Panc1 (cell line): ENCODE measurements at regions not wholly inside any gene's neighbourhood (a gene's known extent, or its start where the extent isn't known, plus 50 kb on each side); places are given as distances from the start of the nearest gene placed in this dataset.

Experiments used
- ATAC-seq: fragments of 200-7000 bp; cut with Tn5 transposase; 2 replicates; pipeline ENCODE4 v1.9.1; 2020; ENCODE audit warnings: mild to moderate bottlenecking, moderate library complexity
- BruUV-seq: library from RNA; stranded (reverse); fragments of 400-500 nt; replicated peaks from 2 replicates; lab custom pipeline; 2021; lab: Mats Ljungman, UMichigan
- CTCF ChIA-PET: fragments of 300-600 bp; sonication (Branson Sonifier 250); formaldehyde crosslinking; loops from one replicate; lab custom pipeline; 2022; ENCODE audit warnings: antibody characterized with exemption; lab: Charles Lee
- POLR2A ChIA-PET: fragments of 300-600 bp; sonication (Branson Sonifier 250); formaldehyde crosslinking; loops from one replicate; lab custom pipeline; 2022; ENCODE audit warnings: antibody characterized with exemption; lab: Charles Lee
- DNase-seq: peaks from one replicate; pipeline ENCODE4 v3.0.0-alpha.2; 2010; ENCODE audit warnings: low read depth, low spot score
- H3K27ac ChIP-seq: 2 replicates; pipeline ENCODE4 v1.5.1; 2011; ENCODE audit warnings: mild to moderate bottlenecking, low read length, inconsistent platforms
- H3K27me3 ChIP-seq: fragments of 200-500 bp; sonication (Bioruptor generic); 2 replicates; pipeline ENCODE4 v1.6.0; 2014; ENCODE audit warnings: low read length, inconsistent platforms; ENCODE audit not compliant: control insufficient read depth, insufficient read depth
- H3K36me3 ChIP-seq: fragments of 200-500 bp; sonication (Bioruptor generic); 2 replicates; pipeline ENCODE4 v1.5.1; 2014; ENCODE audit warnings: inconsistent platforms, mild to moderate bottlenecking, low read length, moderate library complexity; ENCODE audit not compliant: control insufficient read depth, insufficient read depth
- H3K4me1 ChIP-seq: 2 replicates; pipeline ENCODE4 v1.5.1; 2011; ENCODE audit warnings: inconsistent platforms, mild to moderate bottlenecking, low read length, moderate library complexity; ENCODE audit not compliant: control insufficient read depth, insufficient read depth
- H3K4me3 ChIP-seq, 2 experiments: 2 replicates each; pipeline ENCODE4 v1.5.1; 2011 to 2012; ENCODE audit warnings: low read depth in 2 of 2, low read length in 2 of 2, mild to moderate bottlenecking in 2 of 2, inconsistent platforms in 1 of 2, moderate library complexity in 1 of 2
- H3K9me3 ChIP-seq: fragments of 200-500 bp; sonication (Bioruptor generic); 2 replicates; pipeline ENCODE4 v1.5.1; 2014; ENCODE audit warnings: low read depth, mild to moderate bottlenecking, inconsistent platforms, low read length, moderate library complexity; ENCODE audit not compliant: control insufficient read depth, insufficient read depth
- POLR2AphosphoS5 ChIP-seq: IDR thresholded peaks from 2 replicates; pipeline ENCODE4 v1.6.1; 2012; ENCODE audit warnings: mild to moderate bottlenecking, low read depth, low read length, moderate library complexity
- SIN3A ChIP-seq: IDR thresholded peaks from 2 replicates; pipeline ENCODE4 v1.6.1; 2012; ENCODE audit warnings: low read depth, mild to moderate bottlenecking, low read length, moderate library complexity, borderline replicate concordance; ENCODE audit not compliant: insufficient read depth
- TCF7L2 ChIP-seq: IDR thresholded peaks from 2 replicates; pipeline ENCODE4 v1.6.1; 2011; ENCODE audit warnings: mild to moderate bottlenecking, low read depth, low read length, inconsistent platforms
- in situ Hi-C: cut with HindIII; loops from 2 replicates; pipeline ENCODE4 v1.10.0; 2016; ENCODE audit warnings: low sequenced_read_pairs, low pct_unique_long_range_greater_than_20kb
- intact Hi-C: fragments of 100-400 bp; cut with micrococcal nuclease; formaldehyde crosslinking; loops from one replicate; pipeline ENCODE4 v1.10.0; 2022; ENCODE audit not compliant: unreplicated experiment
- TF ChIP-seq, protein P1 (sequence below), 2 experiments: IDR thresholded peaks; 2 replicates each; pipeline ENCODE4 v1.6.1; 2011 to 2012; ENCODE audit warnings: low read depth in 2 of 2, control low read depth in 1 of 2, low read length in 1 of 2, mild to moderate bottlenecking in 1 of 2, moderate library complexity in 1 of 2; ENCODE audit not compliant: insufficient read depth in 1 of 2
- TF ChIP-seq, protein P2 (sequence below): fragments of 450-650 bp; IDR thresholded peaks from 2 replicates; pipeline ENCODE4 v1.5.1; 2017; ENCODE audit warnings: mild to moderate bottlenecking

DNA sequence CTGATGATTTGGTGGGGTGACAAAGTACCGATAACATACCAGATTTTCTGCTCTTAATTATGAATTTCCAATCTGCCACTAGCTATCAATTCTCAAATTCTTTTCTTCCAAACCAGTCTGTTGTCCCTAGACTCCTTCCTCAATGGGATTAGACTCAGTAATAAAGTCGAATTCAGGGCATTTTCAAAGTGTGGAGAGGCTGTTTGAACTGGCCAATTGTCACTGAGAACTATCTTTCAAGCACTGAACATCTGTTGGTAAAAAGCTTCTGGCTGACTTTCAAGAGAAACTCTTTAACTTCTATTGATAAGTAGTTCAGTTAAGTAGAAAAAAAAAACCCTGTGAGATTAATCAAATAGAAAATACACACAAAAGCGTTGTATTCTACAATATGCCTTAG, 108.9 kb downstream of the SAMD9 start:
- Histone ChIP-seq H3K9me3 (no peaks in the 10 kb centered on the region), H3K4me1 (no peaks in the 10 kb centered on the region), H3K36me3 (no peaks in the 10 kb centered on the region), H3K27me3 (no peaks in the 10 kb centered on the region), H3K27ac (no peak overlapping the region), H3K4me3 (no peak overlapping the region)
- ATAC-seq, result no peak
- no TSS peak for BruUV-seq
- ChIA-PET CTCF (no interaction called here), POLR2A (no interaction called here)
- DNase-seq, result no peak
- TF ChIP-seq SIN3A, result no peak
- TF ChIP-seq, protein P1, sequence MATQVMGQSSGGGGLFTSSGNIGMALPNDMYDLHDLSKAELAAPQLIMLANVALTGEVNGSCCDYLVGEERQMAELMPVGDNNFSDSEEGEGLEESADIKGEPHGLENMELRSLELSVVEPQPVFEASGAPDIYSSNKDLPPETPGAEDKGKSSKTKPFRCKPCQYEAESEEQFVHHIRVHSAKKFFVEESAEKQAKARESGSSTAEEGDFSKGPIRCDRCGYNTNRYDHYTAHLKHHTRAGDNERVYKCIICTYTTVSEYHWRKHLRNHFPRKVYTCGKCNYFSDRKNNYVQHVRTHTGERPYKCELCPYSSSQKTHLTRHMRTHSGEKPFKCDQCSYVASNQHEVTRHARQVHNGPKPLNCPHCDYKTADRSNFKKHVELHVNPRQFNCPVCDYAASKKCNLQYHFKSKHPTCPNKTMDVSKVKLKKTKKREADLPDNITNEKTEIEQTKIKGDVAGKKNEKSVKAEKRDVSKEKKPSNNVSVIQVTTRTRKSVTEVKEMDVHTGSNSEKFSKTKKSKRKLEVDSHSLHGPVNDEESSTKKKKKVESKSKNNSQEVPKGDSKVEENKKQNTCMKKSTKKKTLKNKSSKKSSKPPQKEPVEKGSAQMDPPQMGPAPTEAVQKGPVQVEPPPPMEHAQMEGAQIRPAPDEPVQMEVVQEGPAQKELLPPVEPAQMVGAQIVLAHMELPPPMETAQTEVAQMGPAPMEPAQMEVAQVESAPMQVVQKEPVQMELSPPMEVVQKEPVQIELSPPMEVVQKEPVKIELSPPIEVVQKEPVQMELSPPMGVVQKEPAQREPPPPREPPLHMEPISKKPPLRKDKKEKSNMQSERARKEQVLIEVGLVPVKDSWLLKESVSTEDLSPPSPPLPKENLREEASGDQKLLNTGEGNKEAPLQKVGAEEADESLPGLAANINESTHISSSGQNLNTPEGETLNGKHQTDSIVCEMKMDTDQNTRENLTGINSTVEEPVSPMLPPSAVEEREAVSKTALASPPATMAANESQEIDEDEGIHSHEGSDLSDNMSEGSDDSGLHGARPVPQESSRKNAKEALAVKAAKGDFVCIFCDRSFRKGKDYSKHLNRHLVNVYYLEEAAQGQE (IDR thresholded peaks at IDR 0.05; ENCODE audit: insufficient read depth in 1 of 2, low read depth in 2 of 2, low read length in 1 of 2), result no peak
- TF ChIP-seq, protein P2, sequence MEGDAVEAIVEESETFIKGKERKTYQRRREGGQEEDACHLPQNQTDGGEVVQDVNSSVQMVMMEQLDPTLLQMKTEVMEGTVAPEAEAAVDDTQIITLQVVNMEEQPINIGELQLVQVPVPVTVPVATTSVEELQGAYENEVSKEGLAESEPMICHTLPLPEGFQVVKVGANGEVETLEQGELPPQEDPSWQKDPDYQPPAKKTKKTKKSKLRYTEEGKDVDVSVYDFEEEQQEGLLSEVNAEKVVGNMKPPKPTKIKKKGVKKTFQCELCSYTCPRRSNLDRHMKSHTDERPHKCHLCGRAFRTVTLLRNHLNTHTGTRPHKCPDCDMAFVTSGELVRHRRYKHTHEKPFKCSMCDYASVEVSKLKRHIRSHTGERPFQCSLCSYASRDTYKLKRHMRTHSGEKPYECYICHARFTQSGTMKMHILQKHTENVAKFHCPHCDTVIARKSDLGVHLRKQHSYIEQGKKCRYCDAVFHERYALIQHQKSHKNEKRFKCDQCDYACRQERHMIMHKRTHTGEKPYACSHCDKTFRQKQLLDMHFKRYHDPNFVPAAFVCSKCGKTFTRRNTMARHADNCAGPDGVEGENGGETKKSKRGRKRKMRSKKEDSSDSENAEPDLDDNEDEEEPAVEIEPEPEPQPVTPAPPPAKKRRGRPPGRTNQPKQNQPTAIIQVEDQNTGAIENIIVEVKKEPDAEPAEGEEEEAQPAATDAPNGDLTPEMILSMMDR, result no peak
- TF ChIP-seq TCF7L2, result no peak
- no peak for TF ChIP-seq POLR2AphosphoS5
- in situ Hi-C loops, result no loop called here
- intact Hi-C loops, result no loop called here

DNA sequence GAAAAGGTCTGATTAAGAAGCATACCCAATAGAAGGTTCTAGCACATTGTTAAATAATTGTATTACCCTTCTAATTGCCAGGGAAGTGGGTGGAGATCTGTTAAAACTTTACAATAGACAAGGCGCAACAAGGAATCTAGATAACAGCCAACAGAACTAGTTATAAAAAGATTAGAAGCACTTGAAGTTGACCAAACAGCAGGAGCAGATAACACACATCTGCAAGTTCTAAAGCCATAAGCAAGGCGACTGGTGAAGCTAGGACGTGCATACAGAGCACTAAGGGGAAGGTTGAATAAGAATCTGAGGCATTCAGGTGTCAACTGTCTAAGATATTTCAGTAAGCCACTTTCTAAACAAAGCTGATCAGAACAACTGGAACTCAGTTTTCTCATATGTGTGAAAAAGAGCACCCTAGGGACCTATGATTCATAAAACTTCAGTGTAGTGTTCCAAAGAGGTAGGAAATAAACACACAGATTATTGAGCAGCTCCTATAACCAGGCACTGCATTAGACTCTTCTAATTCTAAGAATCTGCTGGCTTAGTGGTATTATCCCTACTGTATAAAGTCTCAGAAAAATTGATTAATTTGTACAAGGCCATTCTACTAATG, 111.2 kb downstream of the SAMD9 start:
- H3K36me3 ChIP-seq, result no peaks in the 10 kb centered on the region
- ChIA-PET CTCF (no interaction called here), POLR2A (no interaction called here)
- ATAC-seq (no peak), DNase-seq (no peak)
- no peak overlapping the region for H3K27ac ChIP-seq
- no peak overlapping the region for H3K4me3 ChIP-seq
- H3K4me1 ChIP-seq, result no peaks in the 10 kb centered on the region
- intact Hi-C loops, result no loop called here
- BruUV-seq, result no TSS peak
- H3K27me3 ChIP-seq, result no peaks in the 10 kb centered on the region
- in situ Hi-C loops, result no loop called here
- no peak for TF ChIP-seq POLR2AphosphoS5
- TF ChIP-seq, protein P2, result no peak
- TF ChIP-seq, protein P1 (IDR thresholded peaks at IDR 0.05; ENCODE audit: insufficient read depth in 1 of 2, low read depth in 2 of 2, low read length in 1 of 2), result no peak
- TF ChIP-seq TCF7L2, result no peak
- TF ChIP-seq SIN3A, result no peak
- H3K9me3 ChIP-seq, result no peaks in the 10 kb centered on the region
